Fibroblast of villous mesenchyme (primary cell): ENCODE measurements at regions not wholly inside any gene's neighbourhood (a gene's known extent, or its start where the extent isn't known, plus 50 kb on each side); places are given as distances from the start of the nearest gene placed in this dataset.
A peak's percentile ranks its signal among the peaks of the same experiment; 100 is the strongest.

ENCODE experiments used
- DNase-seq: peaks from one replicate; pipeline ENCODE4 v3.0.0-alpha.2; 2010; ENCODE audit warnings: low read depth
- H3K4me3 ChIP-seq: 2 replicates; pipeline ENCODE4 v1.5.1; 2011; ENCODE audit warnings: low read depth, mild to moderate bottlenecking, low read length
- CTCF ChIP-seq: IDR thresholded peaks from 2 replicates; pipeline ENCODE4 v1.5.1; 2012; ENCODE audit warnings: low read depth, mild to moderate bottlenecking, low read length; ENCODE audit not compliant: insufficient read depth

- H3K4me3 ChIP-seq: no peak overlapping the region
- no peak for DNase-seq
- TF ChIP-seq CTCF: no peak
Observed at GRCh38 chr4:123916821-123917220, 520.2 kb downstream of the SPRY1 start.

DNA sequence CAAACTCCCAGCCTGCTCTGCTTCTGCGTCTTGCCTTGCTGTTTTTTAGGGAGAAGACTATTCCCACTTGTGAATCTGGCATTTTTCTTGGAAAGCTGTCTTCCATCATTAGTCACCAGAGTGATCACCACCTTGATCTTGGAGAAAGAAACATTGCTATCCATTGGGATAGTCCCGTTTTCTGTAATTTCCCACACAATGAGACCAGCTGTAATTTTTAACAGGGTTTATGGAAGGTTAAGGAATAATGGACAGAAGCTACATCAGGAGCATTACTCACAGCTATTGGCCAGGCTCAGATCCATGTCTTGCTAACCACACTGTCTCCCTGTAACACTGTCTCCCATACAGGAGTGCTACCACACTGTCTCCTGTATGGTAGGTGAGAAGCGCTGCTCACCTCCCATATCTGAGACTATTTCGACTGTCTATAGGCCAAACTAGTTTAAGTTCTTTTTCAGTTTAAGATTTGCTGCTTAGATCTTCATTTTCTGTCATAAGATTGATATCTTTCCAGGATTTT is 523.0 kb downstream of the SPRY1 start:
- no peak overlapping the region for H3K4me3 ChIP-seq
- TF ChIP-seq CTCF: no peak
- no peak for DNase-seq

- no peak for TF ChIP-seq CTCF
- H3K4me3 ChIP-seq: no peak overlapping the region
- DNase-seq: peak; percentile 27
Observed at GRCh38 chr4:123921339-123921738, 524.7 kb downstream of the SPRY1 start.

DNA sequence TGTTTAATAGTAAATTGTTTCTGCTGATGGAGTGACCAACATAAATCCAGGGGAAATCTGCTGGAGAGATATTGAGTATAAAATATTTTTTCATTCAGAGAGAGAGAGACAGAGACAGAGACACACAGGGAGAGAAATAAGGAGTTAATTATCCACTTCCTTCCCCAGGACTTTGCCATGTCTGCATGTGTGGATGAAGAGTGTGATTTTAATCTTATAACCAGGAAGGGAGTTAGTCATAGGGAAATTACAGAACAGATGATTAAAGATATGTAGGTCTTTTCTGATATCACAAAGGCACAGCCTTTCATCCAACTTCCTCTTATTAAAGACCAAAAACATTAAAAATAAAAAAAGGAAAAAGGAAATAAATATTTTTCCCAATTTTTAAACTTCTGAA is 526.3 kb downstream of the SPRY1 start:
- no peak for DNase-seq
- no peak overlapping the region for H3K4me3 ChIP-seq
- TF ChIP-seq CTCF: no peak

GRCh38 chr4:123924536-123924935 is 527.9 kb downstream of the SPRY1 start:
- no peak overlapping the region for H3K4me3 ChIP-seq
- DNase-seq: no peak
- no peak for TF ChIP-seq CTCF

GRCh38 chr4:123929565-123929964 is 533.0 kb downstream of the SPRY1 start:
- DNase-seq: no peak
- no peak for TF ChIP-seq CTCF
- no peak overlapping the region for H3K4me3 ChIP-seq

DNA sequence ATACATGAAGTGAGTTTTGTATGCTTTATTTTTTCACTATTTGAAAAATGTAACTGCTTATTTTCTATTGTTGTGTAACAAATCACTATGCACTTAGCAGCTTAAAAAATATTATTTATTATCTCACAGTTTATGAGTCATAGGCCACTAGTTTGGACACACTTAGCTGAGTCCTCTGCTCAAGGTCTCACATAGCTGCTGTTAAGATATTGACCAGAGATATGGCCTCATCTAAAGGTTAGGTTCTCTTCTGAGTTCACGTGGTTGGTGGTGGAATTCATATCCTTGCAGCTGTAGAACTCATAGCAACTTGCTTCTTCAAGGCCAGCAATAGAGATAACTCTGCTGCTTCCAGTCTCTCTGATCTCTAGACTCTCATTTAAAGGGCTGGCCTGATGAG is 534.4 kb downstream of the SPRY1 start:
- no peak overlapping the region for H3K4me3 ChIP-seq
- peak; percentile 36 for DNase-seq
- TF ChIP-seq CTCF: no peak
